Fibroblast of lung (primary cell): ENCODE measurements at regions not wholly inside any gene's neighbourhood (a gene's known extent, or its start where the extent isn't known, plus 50 kb on each side); places are given as distances from the start of the nearest gene placed in this dataset.

ENCODE experiments used
- DNase-seq, 2 donors: peaks; one replicate each; pipeline versions ENCODE4 v3.0.0 to v3.0.0-alpha.2; 2010; ENCODE audit warnings: low read depth in 2 of 2
- H2AFZ ChIP-seq: 2 replicates; pipeline ENCODE4 v1.5.1; 2012; ENCODE audit warnings: low read length, control low read depth, inconsistent platforms
- H3K27ac ChIP-seq: 2 replicates; pipeline ENCODE4 v1.5.1; 2011; ENCODE audit warnings: low read length, control low read depth; ENCODE audit not compliant: insufficient read depth
- H3K27me3 ChIP-seq: 2 replicates; pipeline ENCODE4 v1.5.1; 2011; ENCODE audit warnings: mild to moderate bottlenecking, low read length; ENCODE audit not compliant: control insufficient read depth, insufficient read depth
- H3K36me3 ChIP-seq: 2 replicates; pipeline ENCODE4 v1.5.1; 2011; ENCODE audit warnings: low read length; ENCODE audit not compliant: control insufficient read depth, insufficient read depth
- H3K4me1 ChIP-seq: 2 replicates; pipeline ENCODE4 v1.5.1; 2011; ENCODE audit warnings: low read length; ENCODE audit not compliant: control insufficient read depth, insufficient read depth; ENCODE audit errors: extremely low read depth
- H3K4me2 ChIP-seq: 2 replicates; pipeline ENCODE4 v1.5.1; 2011; ENCODE audit warnings: low read length, control low read depth; ENCODE audit not compliant: insufficient read depth; ENCODE audit errors: extremely low read depth
- H3K4me3 ChIP-seq, 4 experiments: fragments of 200-600 bp in 1 of 4; sonication (generic) in 1 of 4; replicated peaks in 1 of 4; 2 replicates each; pipeline ENCODE4 v1.5.1; 2011 to 2016; ENCODE audit warnings: low read length in 4 of 4, low read depth in 3 of 4, mild to moderate bottlenecking in 3 of 4, control low read depth in 2 of 4, inconsistent platforms in 1 of 4, mixed read lengths in 1 of 4; ENCODE audit not compliant: insufficient read depth in 1 of 4; ENCODE audit errors: control extremely low read depth in 1 of 4
- H3K79me2 ChIP-seq: 2 replicates; pipeline ENCODE4 v1.5.1; 2012; ENCODE audit warnings: mild to moderate bottlenecking, low read length, inconsistent platforms; ENCODE audit not compliant: control insufficient read depth, insufficient read depth
- H3K9ac ChIP-seq: 2 replicates; pipeline ENCODE4 v1.5.1; 2011; ENCODE audit warnings: mild to moderate bottlenecking, low read length, control low read depth; ENCODE audit not compliant: insufficient read depth
- H3K9me3 ChIP-seq: 2 replicates; pipeline ENCODE4 v1.5.1; 2012; ENCODE audit warnings: low read depth, low read length; ENCODE audit not compliant: control insufficient read depth, insufficient read depth
- H4K20me1 ChIP-seq: 2 replicates; pipeline ENCODE4 v1.5.1; 2011; ENCODE audit warnings: low read length; ENCODE audit not compliant: control insufficient read depth, insufficient read depth; ENCODE audit errors: extremely low read depth
- EZH2 ChIP-seq: IDR thresholded peaks from 2 replicates; pipeline ENCODE4 v1.5.1; 2012; ENCODE audit warnings: low read length, control low read depth, mild to moderate bottlenecking; ENCODE audit errors: missing control alignments
- TF ChIP-seq, protein P1 (sequence below), 2 donors: IDR thresholded peaks in 1 of 2; conservative IDR thresholded peaks in 1 of 2; 1 replicate in 1 of 2; 2 replicates in 1 of 2; pipeline ENCODE4 v1.5.1; 2011 to 2012; ENCODE audit warnings: low read length in 2 of 2, control low read depth in 1 of 2, inconsistent platforms in 1 of 2, low read depth in 1 of 2, mild to moderate bottlenecking in 1 of 2

DNA sequence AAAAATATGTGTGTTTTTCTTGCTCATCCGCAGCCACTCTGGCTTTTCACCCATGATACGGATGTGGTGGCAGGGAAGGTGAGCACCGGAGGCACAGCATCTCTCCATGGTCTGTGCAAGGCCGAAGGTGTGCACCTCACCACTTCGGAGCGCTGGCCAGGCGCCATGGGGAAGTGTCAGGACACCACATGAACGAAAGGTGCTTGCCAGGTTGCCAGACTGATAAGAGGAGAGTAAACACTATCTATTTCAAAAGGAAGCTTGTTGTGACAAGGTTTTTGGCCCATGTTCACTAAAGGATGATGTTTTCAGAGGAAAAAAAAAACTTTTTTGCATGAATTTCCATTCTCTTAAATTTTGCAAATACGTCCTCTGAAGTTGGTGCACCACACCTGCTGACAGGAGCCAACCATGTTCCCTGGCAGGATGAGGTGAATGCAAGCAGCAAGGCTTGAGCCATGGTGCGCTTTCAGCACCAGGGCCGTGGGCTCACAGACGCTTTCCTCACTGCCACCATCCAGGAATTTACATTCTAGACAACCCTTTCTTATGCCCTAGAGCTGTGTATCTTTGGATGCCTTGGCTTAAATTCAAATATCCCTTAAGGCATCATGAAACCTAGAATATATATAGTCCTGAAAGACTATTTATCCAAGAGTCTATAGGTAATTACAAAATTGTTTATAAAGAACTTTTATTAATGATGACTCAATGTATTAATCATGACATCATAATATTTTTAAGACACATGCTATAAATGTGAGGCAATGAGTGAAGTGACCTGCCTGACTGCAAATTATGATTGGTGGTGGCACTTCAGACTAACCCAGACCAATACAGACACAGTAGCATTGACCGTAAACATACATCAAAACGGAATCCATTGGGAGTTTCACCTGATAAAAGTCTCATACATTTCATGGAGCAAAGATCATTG lies 234.5 kb downstream of the TFAP2A start:
- H3K9me3 ChIP-seq = no peaks in the 10 kb centered on the region
- no peak overlapping the region for H2AFZ ChIP-seq

DNA sequence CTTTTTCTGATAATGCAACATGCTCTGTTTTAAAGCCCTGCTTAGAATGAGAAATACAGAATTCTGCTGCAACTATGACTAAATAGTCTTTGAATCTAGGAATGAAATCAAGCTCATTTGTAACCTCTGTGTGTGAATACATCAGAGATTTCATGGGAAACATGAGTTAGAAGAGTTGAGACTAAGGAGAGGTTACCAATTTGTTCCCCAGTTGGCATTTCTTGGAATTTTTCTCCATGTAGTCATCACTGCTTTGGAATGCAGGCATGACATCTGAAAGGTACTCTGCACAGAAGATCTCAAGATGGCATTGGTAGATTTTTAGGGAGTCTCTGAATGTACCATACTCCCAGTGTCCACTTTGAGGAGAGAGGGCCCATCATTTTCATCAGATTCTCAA lies 237.2 kb downstream of the TFAP2A start:
- Histone ChIP-seq H3K9ac (no peak overlapping the region), H3K79me2 (no peaks in the 10 kb centered on the region), H3K27me3 (no peaks in the 10 kb centered on the region), H3K4me2 (no peak overlapping the region), H3K9me3 (no peaks in the 10 kb centered on the region), H4K20me1 (no peaks in the 10 kb centered on the region), H2AFZ (no peak overlapping the region), H3K4me3 (no peak overlapping the region), H3K36me3 (no peaks in the 10 kb centered on the region), H3K4me1 (no peaks in the 10 kb centered on the region), H3K27ac (no peak overlapping the region)
- TF ChIP-seq EZH2 = no peak
- TF ChIP-seq, protein P1, sequence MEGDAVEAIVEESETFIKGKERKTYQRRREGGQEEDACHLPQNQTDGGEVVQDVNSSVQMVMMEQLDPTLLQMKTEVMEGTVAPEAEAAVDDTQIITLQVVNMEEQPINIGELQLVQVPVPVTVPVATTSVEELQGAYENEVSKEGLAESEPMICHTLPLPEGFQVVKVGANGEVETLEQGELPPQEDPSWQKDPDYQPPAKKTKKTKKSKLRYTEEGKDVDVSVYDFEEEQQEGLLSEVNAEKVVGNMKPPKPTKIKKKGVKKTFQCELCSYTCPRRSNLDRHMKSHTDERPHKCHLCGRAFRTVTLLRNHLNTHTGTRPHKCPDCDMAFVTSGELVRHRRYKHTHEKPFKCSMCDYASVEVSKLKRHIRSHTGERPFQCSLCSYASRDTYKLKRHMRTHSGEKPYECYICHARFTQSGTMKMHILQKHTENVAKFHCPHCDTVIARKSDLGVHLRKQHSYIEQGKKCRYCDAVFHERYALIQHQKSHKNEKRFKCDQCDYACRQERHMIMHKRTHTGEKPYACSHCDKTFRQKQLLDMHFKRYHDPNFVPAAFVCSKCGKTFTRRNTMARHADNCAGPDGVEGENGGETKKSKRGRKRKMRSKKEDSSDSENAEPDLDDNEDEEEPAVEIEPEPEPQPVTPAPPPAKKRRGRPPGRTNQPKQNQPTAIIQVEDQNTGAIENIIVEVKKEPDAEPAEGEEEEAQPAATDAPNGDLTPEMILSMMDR (conservative IDR thresholded peaks at IDR 0.05 in 1 of 2, IDR thresholded peaks at IDR 0.05 in 1 of 2; ENCODE audit: low read depth in 1 of 2, low read length in 2 of 2) = no peak
- DNase-seq = peak in 1 of 2 donors; percentile 4

More for the DNA sequence above, 234.5 kb downstream of the TFAP2A start:
- Histone ChIP-seq H3K79me2 (no peaks in the 10 kb centered on the region), H3K36me3 (no peaks in the 10 kb centered on the region), H3K27me3 (no peaks in the 10 kb centered on the region), H3K4me2 (no peak overlapping the region), H3K27ac (no peak overlapping the region), H4K20me1 (no peaks in the 10 kb centered on the region), H3K9ac (no peak overlapping the region), H3K4me1 (no peaks in the 10 kb centered on the region), H3K4me3 (no peak overlapping the region)
- no peak for DNase-seq
- TF ChIP-seq, protein P1 (conservative IDR thresholded peaks at IDR 0.05 in 1 of 2, IDR thresholded peaks at IDR 0.05 in 1 of 2; ENCODE audit: low read depth in 1 of 2, low read length in 2 of 2) = no peak

DNA sequence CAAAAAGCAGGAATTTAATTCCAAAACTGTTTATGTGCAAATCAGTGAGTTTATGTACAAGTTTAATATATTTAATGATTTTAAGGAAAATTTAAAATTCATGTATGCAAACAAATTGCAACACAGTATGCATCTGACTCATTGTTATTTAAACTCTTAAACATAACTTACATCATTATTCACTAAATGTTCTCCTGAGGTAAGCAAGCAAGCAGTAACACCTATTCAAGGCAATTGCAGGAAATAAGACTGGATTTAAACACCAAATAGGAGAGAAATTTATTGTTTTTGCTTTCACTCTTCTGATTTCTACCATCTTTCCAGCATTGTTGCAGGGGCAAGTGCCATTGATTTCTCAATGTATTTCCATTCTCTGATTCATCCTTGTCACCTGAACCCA lies 239.5 kb downstream of the TFAP2A start:
- Histone ChIP-seq H3K4me1 (no peaks in the 10 kb centered on the region), H3K36me3 (no peaks in the 10 kb centered on the region), H3K79me2 (no peaks in the 10 kb centered on the region), H3K27ac (no peak overlapping the region), H4K20me1 (no peaks in the 10 kb centered on the region), H3K27me3 (no peaks in the 10 kb centered on the region), H3K4me2 (no peak overlapping the region), H3K4me3 (no peak overlapping the region), H3K9ac (no peak overlapping the region), H3K9me3 (no peaks in the 10 kb centered on the region), H2AFZ (no peak overlapping the region)
- no peak for DNase-seq
- TF ChIP-seq EZH2 = no peak
- TF ChIP-seq, protein P1 (conservative IDR thresholded peaks at IDR 0.05 in 1 of 2, IDR thresholded peaks at IDR 0.05 in 1 of 2; ENCODE audit: low read depth in 1 of 2, low read length in 2 of 2) = no peak
